NCI-H82 treated with DMSO at 0.1 percent for 48 hours (cell line): ENCODE measurements at regions not wholly inside any gene's neighbourhood (a gene's known extent, or its start where the extent isn't known, plus 50 kb on each side); places are given as distances from the start of the nearest gene placed in this dataset.

Experiments used
- DNase-seq: peaks from one replicate; lab custom pipeline; 2025; ENCODE audit not compliant: unreplicated experiment; lab: John Stamatoyannopoulos, UW

- DNase-seq, result no peak
Measured at GRCh38 chr13:72457151-72457550, 270.3 kb downstream of the MZT1 start.

GRCh38 chr13:72456486-72456885, 270.9 kb downstream of the MZT1 start:
- no peak for DNase-seq

GRCh38 chr13:72453161-72453560, 274.3 kb downstream of the MZT1 start:
- no peak for DNase-seq

GRCh38 chr13:72448082-72448481, 279.3 kb downstream of the MZT1 start:
- no peak for DNase-seq

- DNase-seq, result no peak
Measured at GRCh38 chr13:72444999-72445398, 282.4 kb downstream of the MZT1 start.

- DNase-seq, result no peak
Measured at GRCh38 chr13:72437458-72437857, 290.0 kb downstream of the MZT1 start.

GRCh38 chr13:72435251-72435650, 292.2 kb downstream of the MZT1 start:
- no peak for DNase-seq

GRCh38 chr13:72431981-72432682, 295.3 kb downstream of the MZT1 start:
- DNase-seq, result peak; percentile 14

- DNase-seq, result no peak
Measured at GRCh38 chr13:72430923-72431322, 296.5 kb downstream of the MZT1 start.

GRCh38 chr13:72427757-72428528, 299.5 kb downstream of the MZT1 start:
- DNase-seq, result no peak

GRCh38 chr13:72424059-72424458, 303.4 kb downstream of the MZT1 start:
- DNase-seq, result no peak

GRCh38 chr13:72415817-72416216, 311.6 kb downstream of the MZT1 start:
- no peak for DNase-seq

- DNase-seq, result no peak
Measured at GRCh38 chr13:72412481-72412880, 314.9 kb downstream of the MZT1 start.

GRCh38 chr13:72405441-72405840, 322.0 kb downstream of the MZT1 start:
- DNase-seq, result no peak

GRCh38 chr13:72403396-72404010, 323.9 kb downstream of the MZT1 start:
- no peak for DNase-seq

GRCh38 chr13:72400856-72401255, 326.6 kb downstream of the MZT1 start:
- no peak for DNase-seq

- no peak for DNase-seq
Measured at GRCh38 chr13:72399351-72399750, 328.1 kb downstream of the MZT1 start.

GRCh38 chr13:72397265-72397664, 330.2 kb downstream of the MZT1 start:
- DNase-seq, result no peak

- no peak for DNase-seq
Measured at GRCh38 chr13:72390909-72391308, 336.5 kb downstream of the MZT1 start.

GRCh38 chr13:72386138-72386684, 341.2 kb downstream of the MZT1 start:
- no peak for DNase-seq

GRCh38 chr13:72384879-72385278, 342.6 kb downstream of the MZT1 start:
- no peak for DNase-seq
